ENCODE measurements at regions not wholly inside any gene's neighbourhood (a gene's known extent, or its start where the extent isn't known, plus 50 kb on each side); places are given as distances from the start of the nearest gene placed in this dataset.

DNA sequence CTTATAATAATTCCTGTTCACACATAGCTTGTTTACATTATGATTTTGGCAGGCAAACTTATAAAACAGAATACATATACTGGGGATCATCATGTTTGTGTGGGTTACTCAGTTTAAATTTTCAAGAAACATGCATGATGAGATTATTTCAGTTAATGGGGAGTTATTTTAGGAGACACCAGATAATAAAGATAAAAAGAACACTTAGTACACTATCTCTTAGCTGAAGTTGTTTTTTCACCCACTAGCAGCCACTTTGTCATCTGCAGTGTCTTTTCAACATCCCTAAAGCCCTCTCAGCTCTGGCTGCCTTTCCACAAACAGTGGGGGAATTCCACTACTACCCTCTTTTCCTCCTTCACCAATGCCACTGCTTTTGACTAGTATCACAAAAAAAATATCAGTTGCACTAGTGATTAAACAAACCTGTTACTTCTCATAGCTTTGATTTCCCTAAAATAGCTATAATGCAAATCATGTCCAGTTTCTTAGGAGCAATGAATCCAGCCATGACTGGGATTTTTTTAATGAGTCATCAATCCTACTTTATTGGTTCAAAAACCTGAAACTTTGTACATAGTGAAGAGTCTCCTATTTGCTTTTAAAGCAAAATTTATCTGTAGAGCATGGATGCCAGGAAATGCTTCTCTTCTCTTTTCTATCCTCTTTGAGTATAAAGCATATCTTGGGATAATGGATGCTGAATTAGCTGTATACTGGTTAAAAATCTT, 156.7 kb upstream of the TFPI start:
- Histone ChIP-seq H3K27me3 (no peaks in the 10 kb centered on the region), H3K9me3 (no peaks in the 10 kb centered on the region), H3K4me3 (no peak overlapping the region), H3K4me1 (no peaks in the 10 kb centered on the region), H3K27ac (no peak overlapping the region), H3K36me3 (no peaks in the 10 kb centered on the region)
- no peak for DNase-seq
- no peak for TF ChIP-seq POLR2AphosphoS5 (IDR thresholded peaks at IDR 0.05)
- no peak for TF ChIP-seq POLR2A (IDR thresholded peaks at IDR 0.05)
- TF ChIP-seq, protein P1, sequence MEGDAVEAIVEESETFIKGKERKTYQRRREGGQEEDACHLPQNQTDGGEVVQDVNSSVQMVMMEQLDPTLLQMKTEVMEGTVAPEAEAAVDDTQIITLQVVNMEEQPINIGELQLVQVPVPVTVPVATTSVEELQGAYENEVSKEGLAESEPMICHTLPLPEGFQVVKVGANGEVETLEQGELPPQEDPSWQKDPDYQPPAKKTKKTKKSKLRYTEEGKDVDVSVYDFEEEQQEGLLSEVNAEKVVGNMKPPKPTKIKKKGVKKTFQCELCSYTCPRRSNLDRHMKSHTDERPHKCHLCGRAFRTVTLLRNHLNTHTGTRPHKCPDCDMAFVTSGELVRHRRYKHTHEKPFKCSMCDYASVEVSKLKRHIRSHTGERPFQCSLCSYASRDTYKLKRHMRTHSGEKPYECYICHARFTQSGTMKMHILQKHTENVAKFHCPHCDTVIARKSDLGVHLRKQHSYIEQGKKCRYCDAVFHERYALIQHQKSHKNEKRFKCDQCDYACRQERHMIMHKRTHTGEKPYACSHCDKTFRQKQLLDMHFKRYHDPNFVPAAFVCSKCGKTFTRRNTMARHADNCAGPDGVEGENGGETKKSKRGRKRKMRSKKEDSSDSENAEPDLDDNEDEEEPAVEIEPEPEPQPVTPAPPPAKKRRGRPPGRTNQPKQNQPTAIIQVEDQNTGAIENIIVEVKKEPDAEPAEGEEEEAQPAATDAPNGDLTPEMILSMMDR (IDR thresholded peaks at IDR 0.05): no peak
- in situ Hi-C loops (cut with MboI; ENCODE audit: low pct_ligation_motif_present in 1 of 4, low pct_unique_long_range_greater_than_20kb in 1 of 4, low sequenced_read_pairs in 3 of 4) (no loop called here), intact Hi-C loops (cut with DNase I; ENCODE audit: low total_unique reads) (no loop called here)

GRCh38 chr2:187715590-187715989, 161.4 kb upstream of the TFPI start:
- H3K27me3 ChIP-seq: no peaks in the 10 kb centered on the region
- TF ChIP-seq EP300 (IDR thresholded peaks at IDR 0.05; ENCODE audit: low read depth): no peak
- TF ChIP-seq POLR2A (IDR thresholded peaks at IDR 0.05): no peak
- TF ChIP-seq, protein P1 (IDR thresholded peaks at IDR 0.05): no peak
- TF ChIP-seq POLR2AphosphoS5 (IDR thresholded peaks at IDR 0.05): no peak
- intact Hi-C loops (cut with DNase I; ENCODE audit: low total_unique reads) (no loop called here), in situ Hi-C loops (cut with MboI; ENCODE audit: low pct_ligation_motif_present in 1 of 4, low pct_unique_long_range_greater_than_20kb in 1 of 4, low sequenced_read_pairs in 3 of 4) (no loop called here)
- no peak for DNase-seq
- H3K9me3 ChIP-seq: no peaks in the 10 kb centered on the region
- no peak overlapping the region for H3K27ac ChIP-seq
- no peak overlapping the region for H3K4me3 ChIP-seq
- no peaks in the 10 kb centered on the region for H3K36me3 ChIP-seq
- no peaks in the 10 kb centered on the region for H3K4me1 ChIP-seq

DNA sequence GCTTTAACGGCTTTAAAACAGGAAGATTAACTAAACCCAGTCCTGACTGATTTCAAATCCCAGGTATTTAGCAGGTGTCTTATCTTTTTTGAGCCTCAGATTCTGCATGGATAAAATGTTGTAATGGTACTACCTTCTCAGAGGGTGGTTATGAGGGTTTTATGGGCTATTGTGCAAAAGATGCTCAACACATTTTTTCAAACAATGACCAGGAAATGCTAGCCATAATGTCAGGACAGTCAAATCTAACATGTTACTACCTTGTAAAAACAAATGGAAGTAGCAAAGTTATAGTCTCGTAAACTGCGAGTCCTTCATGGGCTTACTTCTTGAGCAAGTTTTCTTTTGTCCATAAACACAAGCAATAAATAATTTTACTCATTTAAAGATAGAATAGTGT, 162.1 kb upstream of the TFPI start:
- no peak overlapping the region for H3K4me3 ChIP-seq
- TF ChIP-seq POLR2A (IDR thresholded peaks at IDR 0.05): no peak
- TF ChIP-seq EP300 (IDR thresholded peaks at IDR 0.05; ENCODE audit: low read depth): no peak
- TF ChIP-seq, protein P1 (IDR thresholded peaks at IDR 0.05): no peak
- TF ChIP-seq POLR2AphosphoS5 (IDR thresholded peaks at IDR 0.05): no peak

DNA sequence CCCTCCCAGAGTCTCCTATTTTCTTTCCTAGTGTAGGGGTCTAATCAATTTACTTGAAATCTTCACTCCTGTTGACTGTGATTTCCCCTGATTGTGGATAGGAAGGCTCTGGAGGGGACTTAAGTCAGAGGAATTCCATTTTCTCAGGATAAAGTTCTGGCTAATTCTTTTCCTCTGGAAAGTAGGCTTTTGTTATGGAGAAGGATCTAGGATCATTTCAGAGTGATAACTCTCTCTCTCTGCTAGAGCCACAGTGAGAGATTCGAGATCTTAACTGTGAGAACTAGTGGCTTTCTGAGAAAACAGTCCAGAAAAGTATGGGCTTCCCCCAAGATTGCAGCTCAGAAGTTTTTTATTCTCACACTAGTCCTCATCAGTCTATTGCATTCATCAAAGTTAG, 163.9 kb upstream of the TFPI start:
- no peaks in the 10 kb centered on the region for H3K36me3 ChIP-seq
- no peaks in the 10 kb centered on the region for H3K9me3 ChIP-seq
- H3K27ac ChIP-seq: no peak overlapping the region
- no peak overlapping the region for H3K4me3 ChIP-seq
- TF ChIP-seq, protein P1 (IDR thresholded peaks at IDR 0.05): no peak
- TF ChIP-seq EP300 (IDR thresholded peaks at IDR 0.05; ENCODE audit: low read depth): no peak
- TF ChIP-seq POLR2AphosphoS5 (IDR thresholded peaks at IDR 0.05): no peak
- no peak for TF ChIP-seq POLR2A (IDR thresholded peaks at IDR 0.05)
- in situ Hi-C loops (cut with MboI; ENCODE audit: low pct_ligation_motif_present in 1 of 4, low pct_unique_long_range_greater_than_20kb in 1 of 4, low sequenced_read_pairs in 3 of 4): no loop called here
- 58 to 70% methylated on average over 1 of the region's 1 CpG for WGBS, 2 donors (ENCODE audit: low coverage in 1 of 2)
- H3K27me3 ChIP-seq: no peaks in the 10 kb centered on the region
- intact Hi-C loops (cut with DNase I; ENCODE audit: low total_unique reads): no loop called here
- H3K4me1 ChIP-seq: no peaks in the 10 kb centered on the region
- DNase-seq: no peak

More for the DNA sequence above, 162.1 kb upstream of the TFPI start:
- H3K4me1 ChIP-seq: no peaks in the 10 kb centered on the region
- in situ Hi-C loops (cut with MboI; ENCODE audit: low pct_ligation_motif_present in 1 of 4, low pct_unique_long_range_greater_than_20kb in 1 of 4, low sequenced_read_pairs in 3 of 4) (no loop called here), intact Hi-C loops (cut with DNase I; ENCODE audit: low total_unique reads) (no loop called here)
- no peaks in the 10 kb centered on the region for H3K9me3 ChIP-seq
- no peaks in the 10 kb centered on the region for H3K27me3 ChIP-seq
- H3K36me3 ChIP-seq: no peaks in the 10 kb centered on the region
- no peak for DNase-seq
- H3K27ac ChIP-seq: no peak overlapping the region
- WGBS, 2 donors (ENCODE audit: low coverage in 1 of 2): 46 to 59% methylated on average over 3 of the region's 3 CpGs
